Astrocyte of the spinal cord (primary cell): ENCODE measurements at regions not wholly inside any gene's neighbourhood (a gene's known extent, or its start where the extent isn't known, plus 50 kb on each side); places are given as distances from the start of the nearest gene placed in this dataset.

ENCODE experiments used
- DNase-seq: peaks from one replicate; pipeline ENCODE4 v3.0.0; 2011; ENCODE audit warnings: low read depth, low spot score
- H3K4me3 ChIP-seq: 2 replicates; pipeline ENCODE4 v1.5.1; 2011; ENCODE audit warnings: low read depth, mild to moderate bottlenecking, low read length, moderate library complexity
- in situ Hi-C: cut with HindIII; loops from 2 replicates; pipeline ENCODE4 v1.10.0; 2017; ENCODE audit warnings: low sequenced_read_pairs
- TF ChIP-seq, protein P1 (sequence below): IDR thresholded peaks from 2 replicates; pipeline ENCODE4 v1.5.1; 2012; ENCODE audit warnings: low read depth, mild to moderate bottlenecking, low read length, inconsistent platforms

DNA sequence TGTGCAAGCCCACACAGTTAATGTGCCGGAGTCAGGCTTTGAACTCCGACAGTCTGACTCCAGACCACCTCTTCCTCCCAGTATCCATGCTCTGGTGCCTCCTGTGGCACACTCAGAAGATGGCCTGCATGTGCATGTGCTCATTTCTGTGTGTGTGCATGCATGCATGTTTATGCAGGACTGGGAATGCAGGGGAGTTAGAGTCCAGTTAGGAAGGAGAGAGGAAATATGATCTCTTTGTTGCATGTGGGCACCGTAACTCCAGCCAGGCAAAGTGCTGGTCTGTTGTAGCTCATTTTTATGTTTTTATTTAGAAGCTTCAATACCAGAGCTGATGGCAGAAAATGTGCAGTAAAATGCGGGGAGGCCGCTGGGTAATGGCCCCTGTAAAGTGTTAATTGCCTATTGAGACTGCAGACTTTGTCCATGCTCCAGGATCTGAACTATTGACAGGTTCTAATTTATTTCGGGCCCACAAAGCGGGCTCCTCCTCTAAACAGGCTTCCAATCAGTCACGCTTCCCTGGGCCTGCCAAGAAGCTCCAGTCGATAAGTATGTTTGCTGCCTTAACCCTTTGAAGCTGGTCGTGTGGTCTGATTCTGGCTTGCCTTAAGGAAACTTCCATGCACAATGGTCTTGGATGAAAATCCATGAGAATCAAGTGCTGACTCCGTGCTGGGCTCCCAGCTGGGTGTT is 248.3 kb downstream of the DHX35 start:
- DNase-seq, result no peak
- TF ChIP-seq, protein P1, sequence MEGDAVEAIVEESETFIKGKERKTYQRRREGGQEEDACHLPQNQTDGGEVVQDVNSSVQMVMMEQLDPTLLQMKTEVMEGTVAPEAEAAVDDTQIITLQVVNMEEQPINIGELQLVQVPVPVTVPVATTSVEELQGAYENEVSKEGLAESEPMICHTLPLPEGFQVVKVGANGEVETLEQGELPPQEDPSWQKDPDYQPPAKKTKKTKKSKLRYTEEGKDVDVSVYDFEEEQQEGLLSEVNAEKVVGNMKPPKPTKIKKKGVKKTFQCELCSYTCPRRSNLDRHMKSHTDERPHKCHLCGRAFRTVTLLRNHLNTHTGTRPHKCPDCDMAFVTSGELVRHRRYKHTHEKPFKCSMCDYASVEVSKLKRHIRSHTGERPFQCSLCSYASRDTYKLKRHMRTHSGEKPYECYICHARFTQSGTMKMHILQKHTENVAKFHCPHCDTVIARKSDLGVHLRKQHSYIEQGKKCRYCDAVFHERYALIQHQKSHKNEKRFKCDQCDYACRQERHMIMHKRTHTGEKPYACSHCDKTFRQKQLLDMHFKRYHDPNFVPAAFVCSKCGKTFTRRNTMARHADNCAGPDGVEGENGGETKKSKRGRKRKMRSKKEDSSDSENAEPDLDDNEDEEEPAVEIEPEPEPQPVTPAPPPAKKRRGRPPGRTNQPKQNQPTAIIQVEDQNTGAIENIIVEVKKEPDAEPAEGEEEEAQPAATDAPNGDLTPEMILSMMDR, result no peak
- no peak overlapping the region for H3K4me3 ChIP-seq
- in situ Hi-C loops, result no loop called here

DNA sequence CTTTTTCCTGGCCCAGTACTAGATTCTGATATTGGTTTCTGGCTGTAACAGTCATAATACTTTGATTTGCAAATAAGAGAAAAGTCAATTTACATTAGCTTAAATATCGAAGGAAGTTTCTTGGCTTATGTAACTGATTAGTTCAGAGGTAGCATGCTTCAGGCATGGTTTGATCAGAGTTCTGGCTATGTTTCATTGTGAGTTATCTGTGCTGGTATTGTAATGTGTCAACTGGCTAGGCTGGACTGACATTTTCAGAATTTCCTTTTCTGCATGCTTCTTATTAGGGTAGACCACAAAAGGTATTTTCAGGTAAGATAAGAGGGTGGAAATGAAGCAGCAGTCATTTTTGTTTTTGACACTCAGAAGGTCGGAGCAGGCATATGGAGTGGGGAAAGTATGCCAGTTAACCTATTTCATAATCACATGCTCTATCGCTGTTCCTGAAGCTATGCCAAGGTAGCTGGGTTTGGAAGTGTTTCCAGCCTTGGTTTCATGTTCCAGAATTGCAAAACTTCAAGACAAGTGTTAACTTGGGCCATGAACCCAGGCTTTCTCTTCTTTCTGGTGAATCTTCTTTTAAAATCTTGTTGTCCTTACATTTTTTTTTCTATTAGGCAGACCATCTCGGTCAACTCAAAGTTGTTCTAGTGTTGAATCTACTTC is 244.9 kb downstream of the DHX35 start:
- in situ Hi-C loops, result no loop called here
- TF ChIP-seq, protein P1, result no peak
- H3K4me3 ChIP-seq, result no peak overlapping the region
- no peak for DNase-seq

GRCh38 chr20:39195582-39196021 is 233.5 kb downstream of the DHX35 start:
- TF ChIP-seq, protein P1, result no peak
- in situ Hi-C loops, result no loop called here

DNA sequence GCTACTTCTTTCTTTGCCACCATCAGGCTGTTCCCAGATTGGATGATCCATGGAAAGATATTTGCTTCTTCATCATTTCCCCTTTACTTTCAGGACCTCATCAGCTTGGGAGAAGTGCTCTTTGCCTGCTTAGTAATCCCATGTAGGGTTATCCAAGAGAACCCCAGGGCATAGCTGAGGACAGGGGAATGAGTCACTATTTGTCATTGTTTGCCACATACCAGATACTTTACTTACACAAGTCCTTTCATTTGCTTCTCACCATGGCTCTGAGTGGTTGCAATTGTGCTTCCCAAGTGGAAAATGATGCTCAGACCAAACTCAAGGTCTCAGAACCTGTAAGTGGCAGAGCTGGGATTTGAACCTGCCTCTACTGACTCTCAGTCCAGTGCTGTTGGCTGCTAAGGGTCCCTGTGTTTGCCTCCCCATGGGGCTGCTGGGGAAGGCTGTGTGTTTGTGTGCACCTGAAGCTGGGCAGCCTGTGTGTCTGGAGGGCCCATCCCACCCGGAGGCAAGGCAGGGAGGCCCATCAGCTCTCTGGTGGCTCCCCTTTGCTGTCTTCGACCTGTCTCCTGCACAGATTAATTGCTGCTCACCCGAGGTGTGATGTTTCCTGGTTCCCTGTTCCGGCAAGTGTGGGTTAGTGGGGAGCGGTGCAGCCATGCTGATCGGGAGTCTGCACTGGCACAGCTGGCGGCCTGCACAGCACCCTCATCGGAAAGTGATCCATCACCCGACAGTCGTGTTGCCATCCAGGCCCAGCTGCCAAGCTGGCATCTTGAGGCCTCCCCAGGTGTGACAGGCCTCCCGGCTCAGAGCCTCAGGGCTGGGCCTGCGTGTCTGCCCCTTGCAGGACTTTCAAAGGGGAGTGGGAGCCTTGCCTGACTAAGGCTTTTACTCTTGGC is 228.8 kb downstream of the DHX35 start:
- in situ Hi-C loops, result no loop called here
- H3K4me3 ChIP-seq, result no peak overlapping the region
- no peak for DNase-seq
- TF ChIP-seq, protein P1, result no peak

More at GRCh38 chr20:39195582-39196021, 233.5 kb downstream of the DHX35 start:
- no peak overlapping the region for H3K4me3 ChIP-seq
- DNase-seq, result no peak

DNA sequence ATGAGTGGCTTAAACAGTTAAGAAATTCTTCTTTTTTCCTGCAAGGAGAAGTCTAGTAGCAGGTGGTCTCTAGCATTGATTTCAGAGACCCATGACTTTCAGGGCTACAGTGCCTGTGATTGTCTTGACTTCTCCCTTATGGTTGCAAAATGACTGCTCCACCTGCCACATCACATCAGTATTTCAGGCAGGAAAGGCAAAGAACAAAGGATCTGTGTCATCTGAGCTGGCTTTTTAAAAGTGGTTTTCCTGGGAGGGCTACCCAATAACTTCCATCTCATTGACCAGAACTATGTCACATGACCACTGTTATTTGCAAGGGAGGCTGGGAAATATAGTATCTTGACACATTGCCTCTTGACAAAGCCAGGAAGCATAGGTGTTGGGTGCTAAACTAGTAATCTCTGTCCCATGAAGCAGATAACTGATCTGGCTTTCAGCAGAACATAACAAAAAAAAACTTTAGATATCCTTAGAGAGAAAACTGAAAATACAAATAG is 226.2 kb downstream of the DHX35 start:
- DNase-seq, result no peak
- TF ChIP-seq, protein P1, result no peak
- no peak overlapping the region for H3K4me3 ChIP-seq
- in situ Hi-C loops, result no loop called here

- no peak for DNase-seq
- H3K4me3 ChIP-seq, result no peak overlapping the region
- in situ Hi-C loops, result no loop called here
- TF ChIP-seq, protein P1, result no peak
These were observed 219.3 kb downstream of the DHX35 start for GRCh38 chr20:39181490-39181889.
